ENCODE measurements at regions not wholly inside any gene's neighbourhood (a gene's known extent, or its start where the extent isn't known, plus 50 kb on each side); places are given as distances from the start of the nearest gene placed in this dataset.

DNA sequence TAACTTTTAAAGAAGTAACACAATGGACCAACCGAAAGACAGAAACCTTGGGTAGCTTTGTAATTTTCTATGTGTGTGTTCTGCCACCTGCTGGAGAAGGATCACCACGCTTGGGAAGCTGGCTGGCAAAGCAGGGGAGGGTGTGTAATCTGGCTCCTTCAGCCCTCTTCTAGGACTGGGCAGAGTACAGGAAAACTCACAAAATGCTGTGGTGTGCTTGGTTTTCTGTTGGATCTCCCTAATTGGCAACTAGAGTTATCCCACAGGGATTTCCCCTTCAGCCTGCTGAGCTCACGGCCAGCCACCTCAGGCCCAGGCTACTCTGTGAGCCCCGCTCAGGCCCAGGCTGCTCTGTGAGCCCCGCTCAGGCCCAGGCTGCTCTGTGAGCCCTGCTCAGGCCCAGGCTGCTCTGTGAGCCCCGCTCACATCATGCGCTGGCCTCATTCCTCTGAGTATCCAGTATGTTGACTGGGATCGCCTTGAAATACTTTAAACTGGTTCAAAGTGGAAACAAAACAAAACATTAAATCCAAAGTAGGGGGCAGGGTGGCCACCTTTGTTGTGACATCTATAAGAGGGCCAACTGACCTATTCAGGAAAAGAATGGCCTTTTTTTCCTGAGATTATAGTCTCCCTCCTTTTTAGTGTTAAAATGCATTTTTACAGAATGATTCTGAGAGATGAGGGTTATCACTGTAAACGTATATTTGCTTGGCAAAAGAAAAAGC is 52.0 kb upstream of the RNU6-8 start:
- no peak for FAIRE-seq
- peak; percentile 21 for DNase-seq (ENCODE audit: low spot score)

DNA sequence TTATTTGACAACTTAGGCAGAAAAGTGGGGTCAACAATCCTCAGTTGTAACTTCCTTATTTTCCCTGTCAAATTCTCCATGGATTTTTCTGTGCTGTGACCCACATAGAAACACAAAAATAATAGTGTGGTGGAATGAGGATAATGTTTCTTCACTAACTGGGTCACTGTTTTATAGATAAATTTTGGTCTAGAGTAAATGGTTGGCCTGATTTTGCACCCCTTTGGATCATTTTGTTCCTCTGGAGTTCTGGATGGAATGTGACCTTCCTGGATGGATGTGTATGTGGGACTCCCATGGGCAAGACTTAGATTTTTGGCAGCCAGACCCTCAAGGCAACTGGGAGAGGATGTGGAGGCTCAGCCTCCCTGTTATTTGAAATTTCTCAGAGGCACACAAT is 52.7 kb upstream of the RNU6-8 start:
- DNase-seq (ENCODE audit: low spot score): no peak

DNA sequence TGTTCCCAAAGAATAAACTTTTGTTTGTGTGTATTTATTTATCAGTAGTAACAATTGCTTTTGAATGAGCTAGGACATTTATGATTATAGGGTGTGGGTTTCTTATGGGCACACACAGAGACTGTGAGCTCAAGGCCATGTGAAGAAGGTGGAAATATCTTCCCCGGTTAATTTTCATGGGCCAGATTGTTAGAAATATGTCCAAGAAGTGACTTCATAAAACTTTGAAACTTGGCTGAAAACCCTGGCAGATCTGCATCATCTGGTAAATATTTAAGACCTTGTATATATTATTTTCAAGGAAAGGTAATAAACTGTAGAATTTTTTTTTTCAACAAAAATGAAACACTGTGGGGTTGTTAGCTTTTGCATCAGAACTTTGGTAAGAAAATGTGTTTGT is 53.5 kb upstream of the RNU6-8 start:
- no peak for FAIRE-seq
- no peak for DNase-seq (ENCODE audit: low spot score)

More for the DNA sequence above, 52.7 kb upstream of the RNU6-8 start:
- no peak for FAIRE-seq

DNA sequence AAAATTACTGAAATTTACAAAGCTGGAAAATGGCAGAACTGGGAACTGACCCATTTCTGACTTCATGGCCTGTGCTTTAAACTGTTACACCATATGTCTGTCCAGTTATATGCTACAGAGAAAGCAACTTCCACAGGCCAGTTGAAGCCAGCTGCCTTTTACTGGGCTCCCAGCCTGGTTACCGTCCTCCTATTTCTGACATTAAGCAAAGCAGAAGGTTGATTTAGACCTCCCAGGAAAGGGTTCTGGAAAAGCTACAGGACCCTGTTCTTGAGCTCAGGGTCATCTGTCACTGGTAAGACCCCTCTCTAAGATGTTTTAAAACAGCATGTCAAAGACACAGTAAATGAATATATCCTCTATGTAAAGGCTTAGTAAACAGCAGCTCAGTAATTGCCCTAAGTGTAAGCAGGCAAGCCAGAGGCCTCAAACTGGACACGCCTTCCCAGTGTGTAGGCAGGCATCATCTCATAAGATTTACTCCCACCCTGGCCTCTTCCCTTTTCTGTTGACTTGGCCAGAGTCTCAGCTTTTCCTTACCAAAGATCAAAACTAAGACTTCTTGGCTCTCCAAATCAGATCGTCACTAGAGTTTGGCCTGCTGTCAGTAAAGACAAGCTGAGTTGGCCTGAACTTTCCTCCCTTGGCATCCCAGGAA is 55.4 kb upstream of the RNU6-8 start:
- FAIRE-seq (no peak), DNase-seq (ENCODE audit: low spot score) (no peak)

DNA sequence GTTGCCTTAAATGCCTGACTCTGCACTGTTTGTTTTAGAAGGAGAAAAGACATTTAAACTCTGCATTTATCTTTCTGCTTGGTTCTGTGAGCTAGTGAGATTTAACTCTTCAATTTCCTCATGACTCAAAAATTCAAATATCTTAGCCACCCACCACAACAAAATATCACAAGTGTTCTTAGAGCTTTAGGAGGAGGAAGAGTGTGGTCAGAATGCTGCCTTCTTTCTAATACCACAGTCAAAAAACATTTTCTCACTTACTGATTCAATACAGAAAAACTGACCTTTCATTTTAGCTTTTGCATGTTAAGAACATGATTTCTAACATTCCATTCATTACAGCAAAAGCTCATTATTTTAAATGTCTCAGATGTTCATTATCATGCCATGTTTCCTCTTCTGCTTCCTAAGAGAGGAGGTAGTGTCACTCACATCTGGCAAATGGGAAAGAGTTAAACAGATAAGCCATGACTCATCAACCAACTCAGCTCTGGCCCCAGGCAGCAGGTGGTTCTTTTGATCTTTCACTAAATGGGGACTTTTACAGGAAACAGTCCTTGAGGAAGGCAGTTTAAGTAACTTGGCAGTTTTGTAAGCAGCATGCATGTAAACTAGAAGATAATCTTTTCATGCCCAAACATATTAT is 56.4 kb upstream of the RNU6-8 start:
- FAIRE-seq (no peak), DNase-seq (ENCODE audit: low spot score) (no peak)

DNA sequence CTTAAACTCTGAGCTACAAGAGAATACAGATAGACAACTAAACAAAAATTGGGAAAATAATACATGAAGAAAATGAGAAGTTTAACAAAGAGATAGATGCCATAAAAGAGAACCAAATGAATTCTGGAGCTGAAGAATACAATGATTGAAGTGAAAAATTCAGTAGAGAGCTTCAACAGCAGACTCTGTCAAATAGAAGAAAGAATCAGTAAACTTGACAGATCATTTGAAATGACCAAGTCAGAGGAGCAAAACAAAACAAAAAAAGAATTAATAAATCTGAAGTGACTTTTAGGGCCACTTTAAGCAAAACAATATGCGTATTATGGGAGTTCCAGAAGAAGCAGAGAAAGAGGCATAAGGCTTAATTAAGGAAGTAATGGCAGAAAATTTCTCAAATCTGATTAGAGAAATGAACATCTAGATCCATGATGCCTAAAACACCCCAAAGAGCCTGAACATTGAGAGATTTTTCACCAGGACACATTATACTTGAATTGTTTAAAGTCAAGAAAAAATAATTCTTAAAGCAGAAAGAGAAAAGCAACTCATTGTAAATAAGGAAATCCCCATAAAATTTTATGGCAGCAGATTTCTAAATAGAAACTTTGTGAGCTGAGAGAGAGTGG is 61.0 kb upstream of the RNU6-8 start:
- DNase-seq (ENCODE audit: low spot score): no peak
- no peak for FAIRE-seq

DNA sequence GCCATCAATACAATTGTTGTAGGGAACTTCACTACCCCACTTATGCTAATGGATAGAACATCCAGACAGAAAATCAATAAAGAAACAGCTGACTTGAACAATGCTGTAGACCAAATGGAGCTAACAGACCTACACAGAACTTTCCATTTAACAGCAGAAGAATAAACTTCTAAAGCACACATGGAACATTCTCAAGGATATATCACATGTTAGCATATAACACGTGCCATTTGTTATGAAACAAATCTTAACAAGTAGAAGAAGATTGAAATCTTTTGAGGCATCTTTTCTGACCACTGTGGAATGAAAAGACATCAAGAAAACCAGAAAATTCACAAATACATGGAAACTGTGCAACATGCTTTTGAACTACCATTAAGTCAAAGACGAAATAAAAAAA is 62.5 kb upstream of the RNU6-8 start:
- FAIRE-seq (no peak), DNase-seq (ENCODE audit: low spot score) (no peak)

DNA sequence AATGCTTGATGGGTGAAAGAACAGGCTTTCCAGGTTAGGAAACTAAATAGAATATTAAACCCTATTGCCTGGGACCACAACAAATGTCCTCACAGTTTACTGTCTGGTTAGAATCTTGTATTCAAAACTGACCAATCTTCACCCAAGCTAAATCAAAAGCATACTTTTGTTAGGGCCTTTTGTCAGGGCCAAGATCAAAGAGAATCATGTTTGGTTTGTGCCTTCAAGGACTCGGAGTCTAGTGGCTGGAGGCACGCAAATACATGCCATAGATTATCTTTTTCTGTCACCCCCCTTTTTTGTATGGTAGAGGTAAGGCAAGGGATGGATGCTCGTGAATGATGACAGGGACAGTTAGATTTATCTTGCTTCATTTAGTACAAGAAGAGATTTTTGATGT is 51.1 kb upstream of the AKAP6 start:
- FAIRE-seq (no peak), DNase-seq (ENCODE audit: low spot score) (no peak)

Data from RCC 7860 (cell line).